HL-60 (cell line): ENCODE measurements at regions not wholly inside any gene's neighbourhood (a gene's known extent, or its start where the extent isn't known, plus 50 kb on each side); places are given as distances from the start of the nearest gene placed in this dataset.
A peak's percentile ranks its signal among the peaks of the same experiment; 100 is the strongest.

Experiments used
- DNase-seq, 2 experiments: peaks; one replicate each; pipeline ENCODE4 v3.0.0-alpha.2; 2010 to 2020; ENCODE audit warnings: low read depth in 1 of 2, low spot score in 1 of 2
- H3K27ac ChIP-seq: fragments of 250-450 bp; sonication (Bioruptor Pico); replicated peaks from 2 replicates; pipeline ENCODE4 v1.5.1; 2020; ENCODE audit warnings: mild to moderate bottlenecking, moderate library complexity
- H3K27me3 ChIP-seq: fragments of 250-450 bp; sonication (Bioruptor Pico); 2 replicates; pipeline ENCODE4 v1.5.1; 2021; ENCODE audit warnings: mild to moderate bottlenecking, moderate library complexity; ENCODE audit not compliant: insufficient read depth, poor library complexity, severe bottlenecking
- H3K4me3 ChIP-seq: replicated peaks from 2 replicates; pipeline ENCODE4 v1.5.1; 2011; ENCODE audit warnings: mild to moderate bottlenecking, control low read depth, low read length; ENCODE audit not compliant: insufficient read depth
- CTCF ChIP-seq: IDR thresholded peaks from one replicate; pipeline ENCODE4 v1.5.1; 2011; ENCODE audit warnings: low read length, control low read depth, inconsistent platforms; ENCODE audit not compliant: insufficient read depth
- GABPA ChIP-seq: IDR thresholded peaks from 2 replicates; pipeline ENCODE4 v1.6.1; 2012; ENCODE audit warnings: low read depth
- POLR2AphosphoS5 ChIP-seq: IDR thresholded peaks from 2 replicates; pipeline ENCODE4 v1.6.1; 2012; ENCODE audit warnings: low read depth
- SPI1 ChIP-seq: IDR thresholded peaks from 2 replicates; pipeline ENCODE4 v1.6.1; 2012; ENCODE audit warnings: low read depth, mild to moderate bottlenecking, borderline replicate concordance
- TF ChIP-seq, protein P1 (sequence below): IDR thresholded peaks from 2 replicates; pipeline ENCODE4 v1.6.1; 2012; ENCODE audit warnings: low read depth; ENCODE audit not compliant: insufficient replicate concordance

GRCh38 chr3:31230425-31231223, 302.1 kb upstream of the STT3B start:
- Histone ChIP-seq H3K27me3 (no peaks in the 10 kb centered on the region), H3K4me3 (no peak overlapping the region), H3K27ac (no peak overlapping the region; the same call in 1 of the 2 replicates)
- TF ChIP-seq GABPA (no peak), CTCF (no peak), POLR2AphosphoS5 (no peak), SPI1 (no peak)
- TF ChIP-seq, protein P1, sequence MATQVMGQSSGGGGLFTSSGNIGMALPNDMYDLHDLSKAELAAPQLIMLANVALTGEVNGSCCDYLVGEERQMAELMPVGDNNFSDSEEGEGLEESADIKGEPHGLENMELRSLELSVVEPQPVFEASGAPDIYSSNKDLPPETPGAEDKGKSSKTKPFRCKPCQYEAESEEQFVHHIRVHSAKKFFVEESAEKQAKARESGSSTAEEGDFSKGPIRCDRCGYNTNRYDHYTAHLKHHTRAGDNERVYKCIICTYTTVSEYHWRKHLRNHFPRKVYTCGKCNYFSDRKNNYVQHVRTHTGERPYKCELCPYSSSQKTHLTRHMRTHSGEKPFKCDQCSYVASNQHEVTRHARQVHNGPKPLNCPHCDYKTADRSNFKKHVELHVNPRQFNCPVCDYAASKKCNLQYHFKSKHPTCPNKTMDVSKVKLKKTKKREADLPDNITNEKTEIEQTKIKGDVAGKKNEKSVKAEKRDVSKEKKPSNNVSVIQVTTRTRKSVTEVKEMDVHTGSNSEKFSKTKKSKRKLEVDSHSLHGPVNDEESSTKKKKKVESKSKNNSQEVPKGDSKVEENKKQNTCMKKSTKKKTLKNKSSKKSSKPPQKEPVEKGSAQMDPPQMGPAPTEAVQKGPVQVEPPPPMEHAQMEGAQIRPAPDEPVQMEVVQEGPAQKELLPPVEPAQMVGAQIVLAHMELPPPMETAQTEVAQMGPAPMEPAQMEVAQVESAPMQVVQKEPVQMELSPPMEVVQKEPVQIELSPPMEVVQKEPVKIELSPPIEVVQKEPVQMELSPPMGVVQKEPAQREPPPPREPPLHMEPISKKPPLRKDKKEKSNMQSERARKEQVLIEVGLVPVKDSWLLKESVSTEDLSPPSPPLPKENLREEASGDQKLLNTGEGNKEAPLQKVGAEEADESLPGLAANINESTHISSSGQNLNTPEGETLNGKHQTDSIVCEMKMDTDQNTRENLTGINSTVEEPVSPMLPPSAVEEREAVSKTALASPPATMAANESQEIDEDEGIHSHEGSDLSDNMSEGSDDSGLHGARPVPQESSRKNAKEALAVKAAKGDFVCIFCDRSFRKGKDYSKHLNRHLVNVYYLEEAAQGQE = no peak
- DNase-seq = no peak

DNA sequence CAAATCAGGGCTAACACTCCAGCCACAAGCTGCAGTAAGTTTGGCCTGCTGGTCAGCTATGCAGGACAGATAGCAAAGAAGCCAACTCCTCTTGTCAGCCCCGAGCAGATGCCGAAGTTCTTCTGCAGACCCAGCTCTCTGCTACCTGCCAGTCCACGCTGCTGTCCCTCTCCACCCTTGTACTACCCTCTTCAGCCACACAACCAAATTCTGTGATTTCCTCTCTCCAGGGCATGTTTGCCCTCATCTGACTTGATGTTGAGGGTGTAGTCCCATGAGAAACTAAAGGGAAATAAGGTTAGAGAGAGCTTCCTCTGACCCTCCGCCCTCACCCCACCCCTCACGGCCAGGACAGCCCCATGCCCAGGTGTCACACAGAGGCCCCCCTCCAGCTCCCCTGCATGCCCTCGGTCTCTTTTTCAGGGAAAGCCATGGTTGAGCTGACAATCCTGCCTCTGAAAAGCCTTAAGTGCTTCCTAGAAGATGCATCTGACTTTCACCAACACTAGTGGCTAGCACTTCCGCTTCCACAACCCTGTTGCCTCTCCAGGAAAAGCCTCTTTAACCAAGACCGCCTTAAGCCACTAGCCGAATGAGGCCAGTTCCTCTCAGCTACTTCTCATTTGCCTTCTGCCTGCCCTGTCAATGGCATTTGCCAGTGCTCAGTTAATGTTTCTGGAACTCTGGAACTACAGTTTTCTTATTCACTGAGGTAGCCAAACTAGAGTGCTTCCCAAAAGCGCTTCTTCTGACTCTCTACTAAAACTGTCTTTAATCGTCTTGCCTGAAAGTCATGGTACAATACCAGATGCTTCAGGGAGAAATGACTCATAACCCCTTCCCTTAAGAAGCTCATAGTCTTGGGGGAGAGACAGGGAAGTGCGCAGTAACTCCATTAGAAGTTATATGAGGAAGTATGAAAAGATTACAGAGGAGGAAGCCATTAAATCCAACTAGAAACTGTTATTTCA, 300.4 kb upstream of the STT3B start:
- Histone ChIP-seq H3K27me3 (no peaks in the 10 kb centered on the region), H3K27ac (peak overlapping the region; percentile 93), H3K4me3 (0 out of 2 replicates have a peak overlapping the region, but pooled peaks have one; percentile 7)
- DNase-seq = peak; percentile 81 to 93
- TF ChIP-seq GABPA (no peak), SPI1 (peak; percentile 93), POLR2AphosphoS5 (peak; percentile 74)
- TF ChIP-seq, protein P1 = no peak

GRCh38 chr3:31234145-31234544, 298.6 kb upstream of the STT3B start:
- DNase-seq = peak; percentile 74 to 92
- H3K4me3 ChIP-seq = no peak overlapping the region
- no peaks in the 10 kb centered on the region for H3K27me3 ChIP-seq
- TF ChIP-seq GABPA (no peak), POLR2AphosphoS5 (peak; percentile 61), CTCF (no peak), SPI1 (peak; percentile 80; the same call in 1 of the 2 replicates)
- TF ChIP-seq, protein P1 = peak; percentile 29
- peak overlapping the region; percentile 93 for H3K27ac ChIP-seq
